HL-60/S4 treated with retinoic acid at 250 ng/mL for 4 days and 3 days (cell line): ENCODE measurements at regions not wholly inside any gene's neighbourhood (a gene's known extent, or its start where the extent isn't known, plus 50 kb on each side); places are given as distances from the start of the nearest gene placed in this dataset.

ENCODE experiments used
- in situ Hi-C: fragments of 300-500 bp; cut with MboI; formaldehyde crosslinking; loops from 2 replicates; pipeline ENCODE4 v1.7.0; 2022; ENCODE audit warnings: low sequenced_read_pairs

DNA sequence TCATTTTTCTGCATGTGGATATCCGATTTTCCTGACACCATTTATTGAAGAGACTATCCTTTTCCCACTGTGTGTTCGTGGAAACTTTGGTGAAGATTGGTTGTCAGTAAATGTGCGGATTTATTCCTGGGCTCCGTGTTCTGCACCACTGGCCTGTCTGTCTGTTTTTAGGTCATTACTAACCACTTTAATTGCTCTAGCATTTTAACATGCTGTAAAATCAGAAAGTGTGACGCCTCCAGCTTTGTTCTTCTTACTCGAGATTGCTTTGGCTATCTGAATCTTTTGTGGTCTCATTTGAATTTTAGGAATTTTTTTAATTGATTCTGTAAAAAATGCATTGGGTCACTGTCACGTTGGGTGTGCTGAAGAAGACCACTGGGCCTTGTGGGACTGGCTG, 1458.7 kb downstream of the AACS start:
- in situ Hi-C loops, result no loop called here

DNA sequence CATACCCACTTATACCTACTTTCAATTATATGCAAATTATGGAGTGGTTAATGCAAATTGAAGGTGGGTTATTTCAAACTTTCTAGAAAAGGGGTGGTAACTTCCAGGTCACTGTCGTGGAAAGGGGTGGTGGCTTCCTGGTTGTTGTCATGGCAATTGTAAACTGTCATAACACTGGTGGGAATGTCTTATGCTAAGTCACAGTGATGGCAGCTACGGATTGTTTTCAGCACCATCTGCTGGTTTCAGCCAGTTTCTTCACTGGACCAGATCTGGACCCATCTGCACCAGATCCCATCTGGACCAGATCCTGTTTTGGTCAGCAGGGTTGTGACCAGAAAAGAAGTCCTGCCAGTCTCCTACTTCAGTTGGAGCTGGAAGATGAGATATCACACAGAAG, 1469.3 kb downstream of the AACS start:
- in situ Hi-C loops, result no loop called here

DNA sequence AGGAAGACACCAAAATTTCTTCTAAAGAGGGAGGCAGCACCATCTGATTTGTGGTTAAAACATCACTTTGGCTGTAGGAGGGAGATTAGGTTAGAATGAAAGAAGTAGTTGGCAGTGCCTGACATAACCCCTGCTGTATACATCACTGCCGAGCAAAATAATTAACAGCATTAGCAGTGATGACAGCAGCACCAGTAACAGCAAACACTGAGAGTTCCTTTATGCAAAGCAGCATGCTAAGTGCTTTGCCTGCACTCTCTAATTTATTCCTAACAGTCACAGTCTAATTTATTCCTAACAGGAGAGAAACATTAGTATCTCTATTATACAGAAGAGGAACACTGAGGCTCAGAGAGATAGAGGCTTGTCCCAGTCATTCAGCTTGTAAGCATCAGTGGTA, 1469.7 kb downstream of the AACS start:
- in situ Hi-C loops, result no loop called here

DNA sequence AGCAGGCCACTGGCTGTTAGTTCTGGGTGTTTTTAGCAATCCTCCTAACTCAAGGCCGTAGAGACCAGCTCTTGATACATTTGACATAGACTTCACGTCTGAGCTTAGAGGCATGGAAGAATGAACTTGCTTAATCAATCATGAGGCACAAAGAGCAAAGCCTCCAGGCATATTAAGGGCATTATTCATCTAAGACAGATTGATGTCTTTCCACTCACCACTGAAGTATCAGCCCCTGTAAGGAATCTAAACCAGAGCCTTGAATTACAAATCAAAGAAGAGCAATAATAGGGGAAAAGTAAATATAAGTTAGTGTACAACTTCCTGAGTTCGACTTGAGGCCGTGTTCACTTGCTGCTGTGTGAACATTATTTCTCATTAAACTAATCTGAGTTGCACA, 1470.7 kb downstream of the AACS start:
- in situ Hi-C loops, result no loop called here

DNA sequence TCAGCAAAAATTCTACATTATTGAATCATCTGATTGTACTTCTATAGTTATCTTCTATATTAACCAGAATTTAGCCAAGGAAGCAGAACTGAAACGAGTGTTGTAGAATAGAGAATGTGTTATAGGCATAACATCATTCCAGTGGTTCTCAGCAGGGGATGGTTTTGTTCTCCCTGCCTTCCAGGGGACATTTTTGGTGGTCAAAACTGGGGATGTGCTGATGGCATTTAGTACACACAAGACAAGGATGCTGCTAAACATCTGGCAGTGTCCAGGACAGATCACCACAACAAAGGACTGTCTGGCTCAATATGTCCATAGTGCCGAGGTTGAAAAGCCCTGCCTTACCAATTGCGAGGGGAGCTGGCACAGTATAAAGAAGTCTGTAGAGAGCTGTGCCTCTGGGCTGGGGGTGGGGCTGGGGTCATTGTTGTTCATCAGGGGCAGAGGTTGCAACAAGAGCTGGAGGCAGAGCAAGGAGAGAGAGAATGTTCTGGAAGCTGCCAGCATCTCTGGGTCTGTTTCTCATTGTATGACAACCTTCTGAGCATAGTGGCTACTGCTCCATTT, 1472.8 kb downstream of the AACS start:
- in situ Hi-C loops, result no loop called here

DNA sequence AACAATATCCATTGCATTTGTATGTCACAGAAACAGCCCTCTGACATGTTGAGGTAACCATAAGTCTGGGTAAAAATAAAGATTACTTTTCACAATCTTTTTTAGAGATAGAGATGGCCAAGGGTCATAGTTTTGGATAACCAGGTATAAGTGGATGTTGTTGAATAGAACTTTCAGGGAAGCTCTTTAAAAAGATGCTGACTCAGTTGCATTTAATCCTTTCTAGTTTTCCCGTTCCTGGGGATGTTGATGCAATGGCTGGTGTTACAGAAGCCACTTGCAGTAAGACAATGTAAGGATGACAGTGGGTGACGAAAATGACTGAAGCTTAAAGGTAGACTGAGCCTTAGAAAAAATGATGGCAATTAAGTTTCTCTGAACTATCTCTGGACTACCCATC, 1473.7 kb downstream of the AACS start:
- in situ Hi-C loops, result no loop called here

DNA sequence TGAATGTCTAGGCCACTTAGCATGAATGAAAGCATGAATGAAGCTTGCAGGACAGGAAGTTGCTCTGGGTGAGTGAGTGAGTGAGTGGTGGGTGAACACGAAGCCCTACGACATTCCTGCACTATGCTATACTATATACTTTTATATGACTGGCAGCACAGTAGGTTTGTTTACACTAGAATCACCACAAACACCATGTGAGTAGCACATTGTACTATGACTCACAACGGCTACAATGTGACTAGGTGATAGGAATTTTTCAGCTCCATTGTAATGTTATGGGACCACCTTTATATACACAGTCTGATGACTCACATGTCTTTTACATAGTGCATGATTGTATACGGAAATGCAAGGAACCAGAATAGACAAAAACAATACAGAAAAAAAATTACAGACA, 1480.2 kb downstream of the AACS start:
- in situ Hi-C loops, result no loop called here

DNA sequence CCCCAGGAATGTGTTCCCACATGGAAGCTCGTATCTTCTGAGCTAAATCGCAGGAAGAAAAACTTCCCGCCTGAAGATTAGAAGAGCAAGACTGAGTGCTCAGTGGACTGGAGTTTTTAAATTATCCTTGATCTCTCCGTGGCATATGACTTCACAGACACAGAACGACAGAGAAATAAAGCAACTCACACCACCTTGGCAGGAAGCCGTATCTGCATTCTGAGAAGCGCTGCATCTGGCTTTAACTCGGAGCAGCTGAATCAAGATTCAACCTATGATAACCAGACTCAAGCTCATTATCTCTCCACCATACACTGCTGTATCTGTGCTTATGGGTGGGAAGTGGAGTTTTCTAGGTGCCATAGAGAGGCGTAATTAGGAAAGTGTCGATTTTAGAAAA, 1482.7 kb downstream of the AACS start:
- in situ Hi-C loops, result no loop called here

DNA sequence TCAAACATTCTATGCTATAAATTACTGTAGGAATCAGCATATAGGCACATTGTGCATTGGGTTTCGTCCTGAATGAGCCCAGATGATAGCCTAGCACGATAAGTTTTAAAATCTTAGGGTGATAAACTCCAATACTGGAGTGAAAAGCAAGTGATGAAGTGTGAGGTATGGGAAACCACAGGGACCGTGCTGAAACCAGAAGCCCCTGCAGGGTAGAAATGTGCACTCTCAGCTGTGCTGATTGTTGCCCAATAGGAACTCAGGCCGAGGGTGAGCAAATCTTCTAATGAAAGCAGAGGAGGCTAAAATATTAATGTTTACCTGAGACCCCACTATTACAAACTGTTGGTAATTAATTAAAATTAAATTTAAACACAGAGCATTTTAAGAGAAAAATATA, 1486.6 kb downstream of the AACS start:
- in situ Hi-C loops, result no loop called here

DNA sequence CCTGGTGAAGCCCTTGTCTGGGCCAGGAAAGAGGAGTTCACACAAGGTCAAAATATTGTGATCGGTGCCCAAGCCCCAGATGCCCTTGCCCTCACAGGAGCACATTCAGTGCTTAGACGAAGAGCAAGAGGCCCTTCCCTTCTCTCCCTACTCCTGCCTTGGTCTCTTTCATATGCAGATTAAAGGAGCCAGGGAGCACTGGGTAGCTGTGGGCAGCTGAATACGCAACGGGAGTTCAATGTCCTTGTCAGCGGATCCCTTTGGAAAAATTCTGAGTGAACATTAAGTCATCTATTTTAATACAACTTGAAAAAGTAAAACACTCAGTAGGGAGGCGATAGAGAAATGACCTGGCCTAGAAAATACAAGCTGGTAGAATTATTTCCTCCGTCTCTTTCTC, 1489.4 kb downstream of the AACS start:
- in situ Hi-C loops, result no loop called here

DNA sequence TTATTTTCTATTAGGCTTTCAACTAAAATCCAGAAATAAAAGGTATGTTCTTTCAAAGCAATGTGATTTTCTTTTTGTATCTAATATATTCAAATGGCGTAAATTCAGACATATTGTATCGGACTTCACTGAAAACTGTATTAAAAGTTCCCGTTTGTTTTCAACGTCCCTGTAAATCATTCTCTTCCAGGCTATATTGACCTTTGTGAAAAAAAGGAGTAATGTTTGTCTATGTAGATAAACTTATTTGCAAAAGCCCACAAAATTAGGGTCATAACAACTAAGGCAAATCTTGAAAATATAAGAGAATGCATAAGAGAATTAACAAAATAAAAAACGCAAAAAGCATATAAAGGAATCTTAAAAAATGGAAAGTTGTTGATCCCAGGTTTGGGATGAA, 1492.4 kb downstream of the AACS start:
- in situ Hi-C loops, result no loop called here

DNA sequence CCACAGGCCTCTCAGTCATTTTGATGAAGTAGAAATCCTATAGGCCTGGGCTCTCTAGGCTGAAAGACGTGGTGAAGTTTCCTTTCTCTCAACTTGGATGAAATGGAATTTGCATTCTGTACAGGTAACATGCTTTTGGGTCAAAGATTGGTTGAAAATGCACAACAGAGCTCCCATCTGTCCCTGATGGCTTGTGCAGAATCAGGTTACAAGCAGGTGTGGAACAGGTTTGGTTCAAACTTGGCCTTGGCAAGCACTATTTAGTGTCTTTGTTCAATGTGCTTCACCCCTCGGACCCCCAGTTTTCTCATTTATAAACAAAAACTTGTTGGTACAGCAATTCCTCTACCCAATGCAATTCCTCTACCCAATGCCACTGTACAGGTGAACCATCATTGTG, 1493.0 kb downstream of the AACS start:
- in situ Hi-C loops, result no loop called here

DNA sequence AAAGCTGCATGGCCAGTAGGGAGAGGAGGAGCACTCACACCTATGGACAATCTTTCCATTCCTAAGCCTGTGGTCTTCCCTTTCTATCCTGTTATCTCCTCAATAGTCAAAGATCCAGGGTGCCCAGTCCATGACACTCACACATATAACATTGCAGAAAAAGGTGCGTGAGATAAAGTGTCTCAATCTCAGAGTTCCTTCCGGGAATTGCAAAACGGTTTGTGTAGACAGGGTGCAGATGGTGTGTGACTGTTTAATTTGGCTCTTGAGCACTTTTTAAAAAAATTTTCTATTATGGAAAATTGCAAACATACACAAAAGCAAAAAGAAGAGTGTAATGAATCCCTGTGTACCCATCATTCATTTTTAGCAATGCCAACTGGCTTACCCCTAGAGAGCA, 1493.6 kb downstream of the AACS start:
- in situ Hi-C loops, result no loop called here

DNA sequence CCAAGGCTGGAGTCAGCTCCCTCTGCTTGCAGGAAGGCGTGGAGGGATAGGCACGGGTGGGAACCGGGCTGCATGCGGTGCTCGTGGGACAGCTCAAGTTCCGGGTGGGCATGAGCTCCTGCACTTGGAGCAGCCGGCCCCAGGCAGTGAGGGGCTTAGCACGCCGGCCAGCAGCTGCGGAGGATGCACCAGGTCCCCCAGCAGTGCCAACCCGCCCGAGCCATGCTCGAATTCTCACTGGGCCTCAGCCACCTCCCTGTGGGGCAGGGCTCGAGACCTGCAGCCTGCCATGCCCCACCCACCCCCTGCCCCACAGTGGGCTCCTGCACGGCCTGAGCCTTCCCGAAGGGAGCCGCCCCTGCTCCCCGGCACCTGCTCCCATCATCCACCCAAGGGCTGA, 1501.8 kb downstream of the AACS start:
- in situ Hi-C loops, result no loop called here

DNA sequence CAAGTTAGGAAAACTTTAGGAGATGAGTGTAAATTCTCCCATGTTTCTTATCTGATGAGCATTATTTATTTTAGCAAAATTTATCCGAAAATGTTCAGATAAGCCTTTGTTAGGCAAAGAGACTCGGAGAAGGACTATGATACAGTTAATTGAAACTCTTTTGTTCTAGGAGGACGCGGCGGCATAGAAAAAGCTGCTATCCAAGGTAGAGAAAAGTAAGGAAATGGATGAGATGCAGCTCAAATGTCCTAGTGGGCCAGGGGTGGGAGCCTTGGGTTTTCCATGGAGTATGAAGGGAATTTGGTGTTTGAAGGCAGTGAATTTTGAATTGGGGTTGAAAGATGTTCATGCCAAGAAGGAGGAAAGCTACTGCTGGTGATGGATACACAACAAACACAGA, 1504.5 kb downstream of the AACS start:
- in situ Hi-C loops, result no loop called here

DNA sequence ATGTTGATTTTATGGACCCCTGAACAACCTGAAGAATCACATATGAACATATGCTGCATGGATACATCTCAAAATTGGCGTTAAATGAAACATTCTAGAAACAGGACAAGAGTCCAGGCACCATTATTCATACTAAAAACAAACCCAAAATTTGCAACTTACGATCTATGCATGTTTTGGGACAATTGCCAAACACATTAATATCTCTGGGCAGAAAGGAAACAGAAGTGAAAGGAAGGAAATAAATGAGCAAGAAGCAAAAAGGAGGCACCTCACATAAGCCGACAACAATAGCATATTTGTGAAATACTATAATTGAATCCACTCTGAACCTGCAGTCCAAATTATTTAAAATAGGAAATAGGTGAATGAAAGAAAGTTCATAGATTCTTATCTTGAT, 1505.3 kb downstream of the AACS start:
- in situ Hi-C loops, result no loop called here

DNA sequence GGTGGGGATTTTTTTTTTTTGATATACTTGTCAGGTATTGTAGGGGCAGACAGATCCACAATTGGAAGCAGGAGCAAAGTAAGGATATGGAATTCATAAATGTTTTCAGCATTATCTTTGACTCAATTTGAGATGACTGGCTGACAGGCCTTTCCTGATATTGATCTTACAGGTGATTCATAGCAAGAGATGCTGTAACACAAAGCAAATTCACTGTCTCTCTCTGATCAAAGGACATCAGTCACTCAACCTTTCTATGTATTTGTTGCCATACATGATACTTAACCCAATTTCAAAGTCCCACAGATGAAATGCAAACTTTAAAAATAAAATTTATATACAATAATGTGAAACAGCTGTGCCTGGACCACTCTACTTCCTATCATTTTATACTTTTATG, 1506.9 kb downstream of the AACS start:
- in situ Hi-C loops, result no loop called here

DNA sequence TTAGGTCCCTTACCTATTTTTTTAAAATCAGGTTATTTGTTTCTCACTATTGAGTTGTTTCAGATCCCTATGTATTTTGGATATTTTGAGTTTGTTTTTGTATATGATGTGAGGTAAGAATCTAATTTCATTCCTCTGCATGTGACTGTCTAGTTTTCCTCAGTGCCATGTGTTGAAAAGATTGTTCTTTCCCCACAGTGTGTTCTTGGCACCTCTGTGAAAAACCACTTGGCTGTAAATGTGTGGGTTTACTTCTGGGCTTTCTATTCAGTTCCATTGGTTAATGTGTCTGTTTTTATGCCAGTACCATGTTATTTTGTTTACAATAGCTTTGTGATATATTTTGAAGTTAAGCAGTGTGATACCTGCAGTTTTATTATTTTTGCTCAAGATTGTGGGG, 1516.4 kb downstream of the AACS start:
- in situ Hi-C loops, result no loop called here

DNA sequence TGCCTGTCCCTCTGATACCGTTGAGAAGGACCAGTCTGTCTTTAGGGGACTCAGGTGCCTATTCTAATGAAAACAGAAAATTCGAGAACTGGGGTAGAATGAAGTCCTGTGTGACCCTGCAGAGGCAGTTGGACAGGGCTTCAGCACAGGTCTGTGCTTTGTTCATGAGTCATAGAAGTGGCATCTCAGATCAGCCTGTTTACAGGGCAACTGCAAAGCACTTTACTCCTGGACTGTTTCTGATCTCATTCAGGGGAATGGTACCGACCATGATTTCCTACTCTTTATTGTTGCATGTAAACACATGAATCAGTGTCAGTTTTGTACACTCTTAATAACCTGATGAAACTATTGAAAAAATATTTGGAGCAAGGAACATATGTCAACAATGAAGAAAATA, 1517.0 kb downstream of the AACS start:
- in situ Hi-C loops, result no loop called here

DNA sequence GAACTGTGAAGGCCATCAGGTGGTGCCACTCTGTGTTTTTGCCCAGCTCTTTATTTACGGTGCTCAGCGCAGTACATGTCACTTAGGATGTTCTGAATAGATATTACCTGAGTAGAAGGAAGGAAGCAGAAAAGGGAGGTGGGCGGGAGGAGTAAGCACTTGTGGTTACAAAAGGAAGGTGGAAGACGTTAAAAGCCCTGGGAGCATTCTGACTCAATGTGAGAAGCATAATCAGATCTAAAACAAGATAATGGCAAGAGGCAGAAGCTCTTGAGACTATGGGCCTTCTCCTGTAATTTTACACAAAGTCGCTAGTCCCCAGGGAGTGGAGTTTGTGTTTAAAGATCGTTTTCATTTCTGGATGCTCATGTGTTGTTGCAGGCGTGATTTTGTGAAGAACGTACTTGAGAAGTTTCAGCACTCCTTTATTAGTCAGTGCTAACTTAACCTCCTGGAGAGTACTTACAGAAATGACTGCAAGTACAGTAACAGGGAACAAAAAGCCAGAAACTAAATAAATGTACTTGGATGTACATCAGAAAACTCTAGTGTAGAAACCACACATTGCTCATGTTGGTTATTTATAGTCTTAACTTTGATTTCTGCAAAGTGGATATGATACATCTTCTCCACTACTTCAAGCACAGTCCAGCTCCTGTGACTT, 1523.5 kb downstream of the AACS start:
- in situ Hi-C loops, result no loop called here

DNA sequence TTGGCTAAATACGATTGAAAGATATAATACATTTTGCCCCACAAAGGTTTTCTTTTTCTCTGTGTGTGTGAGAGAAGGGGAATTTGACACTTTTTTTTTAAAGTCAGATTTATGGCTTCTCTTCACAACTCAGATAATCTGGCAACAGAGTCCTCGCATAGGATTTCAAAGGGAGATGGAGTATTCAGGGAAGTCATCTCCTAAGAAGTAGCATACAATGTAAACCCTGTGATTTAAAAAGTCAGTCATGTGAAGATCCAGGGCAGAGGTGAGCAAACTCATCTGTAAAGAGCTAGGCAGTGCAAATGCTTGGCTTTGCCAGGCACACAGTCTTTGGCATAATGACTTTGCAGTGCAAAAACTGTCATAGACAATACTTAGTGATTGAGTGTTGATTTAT, 1526.3 kb downstream of the AACS start:
- in situ Hi-C loops, result no loop called here

DNA sequence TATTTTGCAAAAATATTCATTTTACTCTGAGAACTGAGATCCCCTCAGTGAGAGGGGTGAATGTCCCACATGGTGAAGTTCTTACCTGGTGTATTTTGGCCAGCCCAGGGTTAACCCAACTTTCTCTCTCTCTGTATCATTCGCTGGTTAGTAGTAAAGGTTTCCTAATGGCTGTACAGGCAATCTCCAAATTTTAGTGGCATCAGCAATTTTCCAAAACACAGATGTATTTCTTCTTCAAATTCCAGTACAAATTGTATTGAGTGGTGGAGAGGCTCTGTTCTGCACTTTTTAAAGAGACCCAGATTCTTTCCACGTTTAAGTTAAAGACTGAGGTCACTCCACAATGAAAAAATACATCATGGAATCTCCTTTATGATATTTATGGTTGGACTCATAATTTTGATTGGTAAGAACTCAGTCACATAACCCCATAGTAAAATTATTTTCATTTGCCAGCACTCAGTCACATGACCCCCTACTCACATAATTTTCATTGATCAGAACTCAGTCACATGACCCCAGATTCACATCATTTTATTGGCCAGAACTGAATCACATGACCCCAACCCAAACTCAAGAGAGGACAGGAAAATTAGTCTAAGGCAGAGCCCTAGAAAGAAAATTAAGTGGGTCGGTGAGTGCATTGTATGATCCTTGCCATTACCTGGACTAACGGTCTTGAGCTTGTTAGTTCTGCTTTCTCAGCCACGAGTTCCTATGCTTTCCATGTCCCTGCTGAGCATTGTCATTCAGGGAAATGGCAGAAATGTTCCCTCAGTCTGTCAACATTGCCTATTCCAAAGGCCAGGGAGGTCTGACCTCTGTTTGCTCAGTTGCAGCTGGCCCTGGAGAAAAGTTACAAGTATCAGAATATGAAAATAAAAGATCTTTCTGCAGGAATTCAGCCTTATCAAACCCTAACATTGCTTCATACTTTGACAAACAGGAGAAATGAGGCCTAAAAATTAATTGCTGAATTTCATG, 1536.2 kb downstream of the AACS start:
- in situ Hi-C loops, result no loop called here
